HG02759 (cell line): ENCODE measurements at regions not wholly inside any gene's neighbourhood (a gene's known extent, or its start where the extent isn't known, plus 50 kb on each side); places are given as distances from the start of the nearest gene placed in this dataset.
A peak's percentile ranks its signal among the peaks of the same experiment; 100 is the strongest.

Experiments
- ATAC-seq: cut with Tn5 transposase; IDR thresholded peaks from one replicate; pipeline ENCODE4 v1.9.1; 2021; ENCODE audit warnings: mild to moderate bottlenecking, moderate library complexity; ENCODE audit not compliant: unreplicated experiment

- ATAC-seq: no peak
Measured at GRCh38 chr2:176753205-176753604, 459.4 kb upstream of the HNRNPA3 start.

- ATAC-seq: no peak
Measured at GRCh38 chr2:176753752-176754474, 458.7 kb upstream of the HNRNPA3 start.

GRCh38 chr2:176755537-176756135 lies 457.0 kb upstream of the HNRNPA3 start:
- ATAC-seq: no peak

GRCh38 chr2:176758426-176758825 lies 454.2 kb upstream of the HNRNPA3 start:
- ATAC-seq: no peak

- no peak for ATAC-seq
Measured at GRCh38 chr2:176760439-176760838, 452.2 kb upstream of the HNRNPA3 start.

GRCh38 chr2:176763130-176763529 lies 449.5 kb upstream of the HNRNPA3 start:
- no peak for ATAC-seq

GRCh38 chr2:176763851-176764404 lies 448.7 kb upstream of the HNRNPA3 start:
- peak; percentile 71 for ATAC-seq

- no peak for ATAC-seq
Measured at GRCh38 chr2:176764921-176765320, 447.7 kb upstream of the HNRNPA3 start.

GRCh38 chr2:176766005-176766404 lies 446.6 kb upstream of the HNRNPA3 start:
- ATAC-seq: no peak

GRCh38 chr2:176768185-176768584 lies 444.4 kb upstream of the HNRNPA3 start:
- no peak for ATAC-seq

GRCh38 chr2:176769021-176769420 lies 443.6 kb upstream of the HNRNPA3 start:
- ATAC-seq: no peak

- ATAC-seq: no peak
Measured at GRCh38 chr2:176769499-176770370, 442.9 kb upstream of the HNRNPA3 start.

GRCh38 chr2:176772816-176773215 lies 439.8 kb upstream of the HNRNPA3 start:
- ATAC-seq: no peak

- no peak for ATAC-seq
Measured at GRCh38 chr2:176774766-176775451, 437.7 kb upstream of the HNRNPA3 start.

- no peak for ATAC-seq
Measured at GRCh38 chr2:176777262-176777661, 435.3 kb upstream of the HNRNPA3 start.

GRCh38 chr2:176779917-176780316 lies 432.7 kb upstream of the HNRNPA3 start:
- no peak for ATAC-seq

GRCh38 chr2:176780348-176780747 lies 432.2 kb upstream of the HNRNPA3 start:
- no peak for ATAC-seq

- no peak for ATAC-seq
Measured at GRCh38 chr2:176781570-176782217, 430.9 kb upstream of the HNRNPA3 start.

- no peak for ATAC-seq
Measured at GRCh38 chr2:176784633-176785200, 427.9 kb upstream of the HNRNPA3 start.

- ATAC-seq: no peak
Measured at GRCh38 chr2:176789751-176790150, 422.8 kb upstream of the HNRNPA3 start.
